ENCODE measurements at regions not wholly inside any gene's neighbourhood (a gene's known extent, or its start where the extent isn't known, plus 50 kb on each side); places are given as distances from the start of the nearest gene placed in this dataset.

DNA sequence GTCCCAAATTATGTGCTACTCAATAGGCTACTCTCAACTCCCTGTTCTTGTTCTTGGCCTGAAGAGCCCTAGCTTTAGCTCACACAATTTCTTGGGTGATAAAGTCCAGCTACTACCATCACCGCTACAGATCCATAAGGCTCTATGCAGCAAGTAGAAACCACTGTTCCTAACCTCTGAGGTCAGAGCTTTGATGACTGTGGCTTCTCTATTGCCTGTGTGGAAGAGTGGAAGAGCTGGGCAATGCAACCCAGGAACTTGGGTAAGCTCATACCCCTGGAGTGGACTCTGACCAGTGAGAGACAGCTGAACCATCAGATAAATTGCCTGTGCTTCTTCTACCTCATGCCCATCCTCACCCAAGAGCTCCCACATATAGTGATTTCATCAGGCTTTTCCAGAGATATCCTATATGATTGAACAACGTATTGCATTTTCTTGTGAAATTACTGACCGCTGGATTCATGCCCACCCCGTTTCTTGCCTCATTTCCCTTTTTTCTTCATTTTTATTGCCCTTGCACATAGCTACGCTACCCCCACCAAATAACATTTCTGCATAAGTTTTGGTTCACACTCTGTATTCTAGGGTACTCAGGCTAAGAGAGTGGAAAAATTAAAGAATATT is 172.3 kb upstream of the MBNL1 start:
- DNase-seq (ENCODE audit: low read depth): no peak
- no peak overlapping the region for H3K4me3 ChIP-seq (ENCODE audit: control insufficient read depth, low read depth, low read length)
- TF ChIP-seq, protein P1, sequence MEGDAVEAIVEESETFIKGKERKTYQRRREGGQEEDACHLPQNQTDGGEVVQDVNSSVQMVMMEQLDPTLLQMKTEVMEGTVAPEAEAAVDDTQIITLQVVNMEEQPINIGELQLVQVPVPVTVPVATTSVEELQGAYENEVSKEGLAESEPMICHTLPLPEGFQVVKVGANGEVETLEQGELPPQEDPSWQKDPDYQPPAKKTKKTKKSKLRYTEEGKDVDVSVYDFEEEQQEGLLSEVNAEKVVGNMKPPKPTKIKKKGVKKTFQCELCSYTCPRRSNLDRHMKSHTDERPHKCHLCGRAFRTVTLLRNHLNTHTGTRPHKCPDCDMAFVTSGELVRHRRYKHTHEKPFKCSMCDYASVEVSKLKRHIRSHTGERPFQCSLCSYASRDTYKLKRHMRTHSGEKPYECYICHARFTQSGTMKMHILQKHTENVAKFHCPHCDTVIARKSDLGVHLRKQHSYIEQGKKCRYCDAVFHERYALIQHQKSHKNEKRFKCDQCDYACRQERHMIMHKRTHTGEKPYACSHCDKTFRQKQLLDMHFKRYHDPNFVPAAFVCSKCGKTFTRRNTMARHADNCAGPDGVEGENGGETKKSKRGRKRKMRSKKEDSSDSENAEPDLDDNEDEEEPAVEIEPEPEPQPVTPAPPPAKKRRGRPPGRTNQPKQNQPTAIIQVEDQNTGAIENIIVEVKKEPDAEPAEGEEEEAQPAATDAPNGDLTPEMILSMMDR (conservative IDR thresholded peaks at IDR 0.05; ENCODE audit: control insufficient read depth, insufficient read depth, low read depth, low read length): no peak

DNA sequence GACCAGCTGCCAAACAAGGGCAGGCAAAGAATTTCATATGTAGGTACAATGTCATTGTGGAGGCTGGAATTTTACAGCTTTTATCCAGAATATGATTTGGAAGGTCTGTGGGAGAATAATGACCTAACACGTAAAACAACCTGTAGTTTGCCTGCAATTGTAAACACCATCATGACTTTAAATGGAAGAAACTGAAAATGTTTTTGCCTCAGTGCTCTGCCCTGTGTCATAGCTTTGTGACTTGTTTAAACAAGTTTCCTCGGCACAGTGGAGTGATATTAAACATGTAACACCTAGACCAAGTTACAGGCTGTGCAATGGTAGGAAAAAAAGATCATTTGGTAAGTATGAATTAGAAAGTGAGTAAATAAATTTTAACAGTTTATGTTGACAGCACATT is 171.6 kb upstream of the MBNL1 start:
- DNase-seq (ENCODE audit: low read depth): no peak
- no peak overlapping the region for H3K4me3 ChIP-seq (ENCODE audit: control insufficient read depth, low read depth, low read length)
- TF ChIP-seq, protein P1 (conservative IDR thresholded peaks at IDR 0.05; ENCODE audit: control insufficient read depth, insufficient read depth, low read depth, low read length): no peak

DNA sequence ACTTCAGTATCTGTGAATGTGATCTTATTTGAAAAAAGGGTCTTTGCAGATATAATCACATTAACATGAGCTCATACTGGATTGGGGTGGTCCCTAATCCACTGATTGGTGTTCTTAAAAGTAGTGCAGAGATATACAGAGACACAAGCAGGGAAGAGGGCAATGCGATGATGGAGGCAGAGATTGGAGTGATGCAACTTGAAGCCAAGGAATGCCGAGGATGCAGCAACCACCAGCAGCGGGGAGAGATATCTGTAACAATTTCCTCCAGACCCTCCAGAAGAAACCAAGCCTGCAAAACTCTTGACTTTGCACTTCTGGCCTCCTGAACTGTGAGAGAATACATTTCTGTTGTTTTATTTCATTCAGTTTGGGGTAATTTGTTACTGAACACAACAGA is 171.0 kb upstream of the MBNL1 start:
- no peak overlapping the region for H3K4me3 ChIP-seq (ENCODE audit: control insufficient read depth, low read depth, low read length)
- DNase-seq (ENCODE audit: low read depth): no peak
- TF ChIP-seq, protein P1 (conservative IDR thresholded peaks at IDR 0.05; ENCODE audit: control insufficient read depth, insufficient read depth, low read depth, low read length): no peak

DNA sequence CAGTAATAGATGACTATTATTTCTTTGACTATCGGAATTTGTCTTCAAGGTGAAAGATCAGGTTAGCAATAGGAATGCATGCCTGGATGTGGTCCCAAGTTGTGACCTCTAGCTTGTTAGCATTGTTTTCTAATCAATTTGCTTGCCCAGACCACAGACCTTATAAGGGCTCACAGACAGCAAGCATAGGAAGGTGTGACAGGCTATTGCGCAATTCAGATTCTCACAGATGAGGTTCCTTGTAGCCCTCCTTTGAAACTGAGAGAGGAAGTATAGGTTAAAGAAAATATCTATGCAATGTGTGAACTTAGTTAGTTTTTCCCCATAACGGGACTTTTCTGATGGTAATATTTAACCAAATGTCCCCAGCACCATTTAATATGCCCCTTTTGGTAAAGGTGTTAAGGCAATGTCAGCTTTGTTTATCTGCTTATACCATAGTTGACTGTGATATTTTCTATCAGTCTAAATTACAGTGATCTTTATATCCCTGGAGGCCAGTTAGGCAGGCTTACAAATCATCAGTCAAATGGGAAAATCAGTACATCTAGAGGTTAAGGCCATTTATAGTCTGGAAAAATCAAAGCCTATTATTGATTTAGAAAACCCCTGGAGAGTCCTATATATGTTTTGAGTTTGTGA is 168.1 kb upstream of the MBNL1 start:
- DNase-seq (ENCODE audit: low read depth): no peak
- no peak overlapping the region for H3K4me3 ChIP-seq (ENCODE audit: control insufficient read depth, low read depth, low read length)
- TF ChIP-seq, protein P1 (conservative IDR thresholded peaks at IDR 0.05; ENCODE audit: control insufficient read depth, insufficient read depth, low read depth, low read length): no peak

DNA sequence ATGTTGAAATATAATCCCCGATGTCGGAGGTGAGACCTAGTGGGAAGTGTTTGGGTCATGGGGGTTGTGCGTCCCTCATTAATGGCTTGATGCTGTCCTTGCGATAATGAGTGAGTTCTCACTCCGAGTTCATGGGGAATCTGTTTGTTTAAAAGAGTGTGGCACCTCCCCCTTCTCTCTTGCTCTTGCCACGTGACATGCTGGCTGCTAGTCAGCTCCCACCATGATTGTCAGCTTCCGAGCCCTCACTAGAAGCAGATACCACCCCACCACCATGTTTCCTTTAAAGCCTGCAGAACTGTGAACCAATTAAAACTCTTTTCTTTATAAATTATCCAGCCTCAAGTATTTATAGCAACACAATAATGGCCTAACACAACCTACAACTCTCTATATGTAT is 166.3 kb upstream of the MBNL1 start:
- no peak overlapping the region for H3K4me3 ChIP-seq (ENCODE audit: control insufficient read depth, low read depth, low read length)
- TF ChIP-seq, protein P1 (conservative IDR thresholded peaks at IDR 0.05; ENCODE audit: control insufficient read depth, insufficient read depth, low read depth, low read length): no peak

DNA sequence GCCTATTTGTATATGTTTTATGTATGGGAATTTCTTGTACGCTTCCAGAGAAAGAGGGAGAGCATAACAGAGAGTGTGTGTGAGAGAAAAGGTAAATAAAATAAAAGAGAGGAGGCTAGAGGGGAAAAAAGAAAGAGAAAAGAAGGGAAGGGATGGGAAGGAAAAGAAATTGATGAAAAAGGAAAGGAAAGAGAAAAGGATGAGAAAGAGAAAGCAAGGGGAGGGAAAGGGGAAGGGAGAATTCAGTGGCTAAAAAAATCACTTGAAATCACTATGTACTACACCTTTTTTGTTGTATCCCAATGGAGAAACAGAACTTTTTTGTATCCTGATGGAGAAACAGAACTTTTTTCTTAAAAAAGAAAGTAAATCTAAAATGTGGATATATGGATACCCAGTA is 165.5 kb upstream of the MBNL1 start:
- TF ChIP-seq, protein P1 (conservative IDR thresholded peaks at IDR 0.05; ENCODE audit: control insufficient read depth, insufficient read depth, low read depth, low read length): no peak

More for the DNA sequence above, 166.3 kb upstream of the MBNL1 start:
- no peak for DNase-seq (ENCODE audit: low read depth)

More for the DNA sequence above, 165.5 kb upstream of the MBNL1 start:
- H3K4me3 ChIP-seq (ENCODE audit: control insufficient read depth, low read depth, low read length): no peak overlapping the region
- no peak for DNase-seq (ENCODE audit: low read depth)
